NCI-H2196 treated with DMSO at 0.1 percent for 48 hours (cell line): ENCODE measurements at regions not wholly inside any gene's neighbourhood (a gene's known extent, or its start where the extent isn't known, plus 50 kb on each side); places are given as distances from the start of the nearest gene placed in this dataset.

Experiments used
- DNase-seq: peaks from one replicate; lab custom pipeline; 2025; ENCODE audit not compliant: unreplicated experiment; lab: John Stamatoyannopoulos, UW

GRCh38 chr13:81745391-81745790 lies 1404.5 kb upstream of the SPRY2 start:
- no peak for DNase-seq

GRCh38 chr13:81738364-81738763 lies 1397.4 kb upstream of the SPRY2 start:
- DNase-seq: no peak

GRCh38 chr13:81726037-81726726 lies 1385.3 kb upstream of the SPRY2 start:
- DNase-seq: no peak

GRCh38 chr13:81722456-81722855 lies 1381.5 kb upstream of the SPRY2 start:
- no peak for DNase-seq

GRCh38 chr13:81721400-81721799 lies 1380.5 kb upstream of the SPRY2 start:
- DNase-seq: no peak

- no peak for DNase-seq
Observed at GRCh38 chr13:81714513-81714912, 1373.6 kb upstream of the SPRY2 start.

- no peak for DNase-seq
Observed at GRCh38 chr13:81713201-81713600, 1372.3 kb upstream of the SPRY2 start.

GRCh38 chr13:81697826-81698225 lies 1356.9 kb upstream of the SPRY2 start:
- DNase-seq: no peak

- DNase-seq: no peak
Observed at GRCh38 chr13:81686877-81687276, 1346.0 kb upstream of the SPRY2 start.

GRCh38 chr13:81683521-81683920 lies 1342.6 kb upstream of the SPRY2 start:
- no peak for DNase-seq

- DNase-seq: no peak
Observed at GRCh38 chr13:81682081-81682630, 1341.2 kb upstream of the SPRY2 start.

GRCh38 chr13:81677857-81678256 lies 1336.9 kb upstream of the SPRY2 start:
- DNase-seq: no peak

GRCh38 chr13:81676008-81676407 lies 1335.1 kb upstream of the SPRY2 start:
- DNase-seq: no peak

GRCh38 chr13:81671064-81671463 lies 1330.1 kb upstream of the SPRY2 start:
- no peak for DNase-seq

- no peak for DNase-seq
Observed at GRCh38 chr13:81670048-81670447, 1329.1 kb upstream of the SPRY2 start.

GRCh38 chr13:81664872-81665271 lies 1323.9 kb upstream of the SPRY2 start:
- no peak for DNase-seq

GRCh38 chr13:81659984-81660383 lies 1319.1 kb upstream of the SPRY2 start:
- DNase-seq: no peak

- DNase-seq: no peak
Observed at GRCh38 chr13:81658598-81659370, 1317.9 kb upstream of the SPRY2 start.

GRCh38 chr13:81639984-81640582 lies 1299.2 kb upstream of the SPRY2 start:
- DNase-seq: no peak

GRCh38 chr13:81637457-81637856 lies 1296.5 kb upstream of the SPRY2 start:
- no peak for DNase-seq

- no peak for DNase-seq
Observed at GRCh38 chr13:81636120-81636519, 1295.2 kb upstream of the SPRY2 start.

GRCh38 chr13:81615031-81615430 lies 1274.1 kb upstream of the SPRY2 start:
- DNase-seq: no peak
